ENCODE measurements at regions not wholly inside any gene's neighbourhood (a gene's known extent, or its start where the extent isn't known, plus 50 kb on each side); places are given as distances from the start of the nearest gene placed in this dataset.

DNA sequence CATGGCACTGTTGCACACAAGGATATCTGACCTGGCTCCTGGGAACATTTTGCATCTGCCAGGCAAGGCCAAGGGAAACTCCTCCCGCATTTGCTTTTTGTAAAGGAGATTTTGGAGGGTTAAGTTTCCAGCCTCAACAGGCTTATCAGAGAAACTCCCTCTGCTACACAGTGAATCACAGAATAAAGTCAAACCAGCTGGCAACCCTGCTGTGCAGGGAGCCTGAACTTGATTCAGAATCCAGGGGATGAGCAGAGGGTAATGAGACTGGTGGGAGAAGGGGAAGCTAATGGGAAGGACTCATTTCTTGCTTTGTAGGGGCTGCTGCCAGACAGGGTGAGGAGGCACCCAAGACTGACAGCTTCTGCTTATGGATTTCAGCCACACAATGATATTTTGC lies 185.3 kb upstream of the ISX start:
- TF ChIP-seq, protein P1, sequence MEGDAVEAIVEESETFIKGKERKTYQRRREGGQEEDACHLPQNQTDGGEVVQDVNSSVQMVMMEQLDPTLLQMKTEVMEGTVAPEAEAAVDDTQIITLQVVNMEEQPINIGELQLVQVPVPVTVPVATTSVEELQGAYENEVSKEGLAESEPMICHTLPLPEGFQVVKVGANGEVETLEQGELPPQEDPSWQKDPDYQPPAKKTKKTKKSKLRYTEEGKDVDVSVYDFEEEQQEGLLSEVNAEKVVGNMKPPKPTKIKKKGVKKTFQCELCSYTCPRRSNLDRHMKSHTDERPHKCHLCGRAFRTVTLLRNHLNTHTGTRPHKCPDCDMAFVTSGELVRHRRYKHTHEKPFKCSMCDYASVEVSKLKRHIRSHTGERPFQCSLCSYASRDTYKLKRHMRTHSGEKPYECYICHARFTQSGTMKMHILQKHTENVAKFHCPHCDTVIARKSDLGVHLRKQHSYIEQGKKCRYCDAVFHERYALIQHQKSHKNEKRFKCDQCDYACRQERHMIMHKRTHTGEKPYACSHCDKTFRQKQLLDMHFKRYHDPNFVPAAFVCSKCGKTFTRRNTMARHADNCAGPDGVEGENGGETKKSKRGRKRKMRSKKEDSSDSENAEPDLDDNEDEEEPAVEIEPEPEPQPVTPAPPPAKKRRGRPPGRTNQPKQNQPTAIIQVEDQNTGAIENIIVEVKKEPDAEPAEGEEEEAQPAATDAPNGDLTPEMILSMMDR (IDR thresholded peaks at IDR 0.05), result no peak
- Mint-ChIP-seq H3K9me3 (ENCODE audit: low read depth) (peaks cover 3% of the 10 kb centered on the region), H3K27ac (ENCODE audit: unreplicated experiment) (no peak overlapping the region), H3K4me1 (ENCODE audit: low read depth) (peaks cover 19% of the 10 kb centered on the region), H3K27me3 (ENCODE audit: low read depth) (no peaks in the 10 kb centered on the region), H3K4me3 (ENCODE audit: unreplicated experiment) (no peak overlapping the region), H3K36me3 (ENCODE audit: low read depth) (no peaks in the 10 kb centered on the region)
- DNase-seq (ENCODE audit: low spot score), result no peak

DNA sequence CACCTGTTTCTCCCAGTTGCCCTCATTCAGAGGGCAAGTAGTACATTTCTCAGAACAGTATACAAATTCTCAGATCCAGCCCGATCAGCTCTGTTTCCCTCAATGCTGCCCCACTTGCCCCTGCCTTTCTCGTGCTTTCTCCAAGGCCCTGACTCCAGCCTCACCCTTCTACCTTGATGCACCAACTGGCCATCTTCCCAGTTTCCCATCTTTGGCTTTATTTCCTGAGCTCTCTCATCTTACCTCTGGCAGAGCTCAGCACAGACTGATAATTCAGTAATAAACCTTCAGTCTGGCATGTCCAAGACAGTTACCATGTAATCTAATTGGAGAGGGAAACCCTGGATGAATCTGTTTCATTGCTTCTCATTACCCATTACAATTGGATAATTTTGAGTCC lies 184.5 kb upstream of the ISX start:
- H3K27me3 Mint-ChIP-seq (ENCODE audit: low read depth), result no peaks in the 10 kb centered on the region
- H3K4me3 Mint-ChIP-seq (ENCODE audit: unreplicated experiment), result no peak overlapping the region
- H3K27ac Mint-ChIP-seq (ENCODE audit: unreplicated experiment), result no peak overlapping the region
- peaks cover 17% of the 10 kb centered on the region for H3K4me1 Mint-ChIP-seq (ENCODE audit: low read depth)
- TF ChIP-seq, protein P1 (IDR thresholded peaks at IDR 0.05), result no peak
- H3K36me3 Mint-ChIP-seq (ENCODE audit: low read depth), result no peaks in the 10 kb centered on the region
- DNase-seq (ENCODE audit: low spot score), result no peak
- peaks cover 3% of the 10 kb centered on the region for H3K9me3 Mint-ChIP-seq (ENCODE audit: low read depth)

DNA sequence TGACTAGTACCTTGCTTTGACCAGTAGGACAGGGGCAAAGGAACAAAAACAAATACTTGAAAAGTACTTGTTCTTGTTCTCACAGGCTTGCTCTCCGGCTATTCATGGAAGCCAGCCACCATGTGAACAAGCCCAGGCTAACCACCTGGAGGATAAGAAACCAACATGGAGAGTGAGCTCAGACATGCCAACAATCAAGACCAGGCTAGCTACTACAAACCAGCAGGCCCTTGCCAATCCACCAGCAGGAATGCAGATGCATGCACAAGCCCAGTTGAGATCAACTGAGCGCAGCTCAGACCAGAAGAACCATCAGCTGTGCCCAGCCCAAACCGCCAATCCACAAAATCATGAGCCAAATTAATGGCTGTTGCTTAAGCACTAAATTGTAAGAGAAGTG lies 180.1 kb upstream of the ISX start:
- DNase-seq (ENCODE audit: low spot score), result no peak
- no peak overlapping the region for H3K27ac Mint-ChIP-seq (ENCODE audit: unreplicated experiment)
- peaks cover 15% of the 10 kb centered on the region for H3K9me3 Mint-ChIP-seq (ENCODE audit: low read depth)
- H3K36me3 Mint-ChIP-seq (ENCODE audit: low read depth), result no peaks in the 10 kb centered on the region
- no peaks in the 10 kb centered on the region for H3K4me1 Mint-ChIP-seq (ENCODE audit: low read depth)
- no peaks in the 10 kb centered on the region for H3K27me3 Mint-ChIP-seq (ENCODE audit: low read depth)
- no peak overlapping the region for H3K4me3 Mint-ChIP-seq (ENCODE audit: unreplicated experiment)
- TF ChIP-seq, protein P1 (IDR thresholded peaks at IDR 0.05), result no peak

DNA sequence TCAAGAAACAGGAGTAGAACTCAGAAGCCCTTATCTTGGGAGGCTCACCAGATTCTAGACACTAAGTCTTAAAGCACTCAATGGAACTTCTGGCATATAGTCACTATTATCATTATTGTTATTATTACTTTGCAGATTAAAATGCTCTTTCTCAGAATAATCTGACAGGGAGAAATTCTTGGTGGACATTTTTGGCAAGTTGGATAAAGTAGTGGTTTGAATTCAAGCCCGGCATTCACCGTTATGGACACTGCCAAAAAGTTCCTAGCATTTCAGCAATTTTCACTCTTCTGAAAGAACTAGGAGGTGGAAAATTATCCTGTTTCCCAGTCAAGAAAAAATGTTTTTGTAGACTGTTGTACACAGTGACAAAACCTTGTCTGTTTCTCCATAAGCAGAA lies 179.6 kb upstream of the ISX start:
- no peak overlapping the region for H3K4me3 Mint-ChIP-seq (ENCODE audit: unreplicated experiment)
- no peak for DNase-seq (ENCODE audit: low spot score)
- no peaks in the 10 kb centered on the region for H3K4me1 Mint-ChIP-seq (ENCODE audit: low read depth)
- no peaks in the 10 kb centered on the region for H3K36me3 Mint-ChIP-seq (ENCODE audit: low read depth)
- TF ChIP-seq, protein P1 (IDR thresholded peaks at IDR 0.05), result no peak
- H3K9me3 Mint-ChIP-seq (ENCODE audit: low read depth), result peaks cover 20% of the 10 kb centered on the region
- H3K27me3 Mint-ChIP-seq (ENCODE audit: low read depth), result no peaks in the 10 kb centered on the region
- H3K27ac Mint-ChIP-seq (ENCODE audit: unreplicated experiment), result no peak overlapping the region

DNA sequence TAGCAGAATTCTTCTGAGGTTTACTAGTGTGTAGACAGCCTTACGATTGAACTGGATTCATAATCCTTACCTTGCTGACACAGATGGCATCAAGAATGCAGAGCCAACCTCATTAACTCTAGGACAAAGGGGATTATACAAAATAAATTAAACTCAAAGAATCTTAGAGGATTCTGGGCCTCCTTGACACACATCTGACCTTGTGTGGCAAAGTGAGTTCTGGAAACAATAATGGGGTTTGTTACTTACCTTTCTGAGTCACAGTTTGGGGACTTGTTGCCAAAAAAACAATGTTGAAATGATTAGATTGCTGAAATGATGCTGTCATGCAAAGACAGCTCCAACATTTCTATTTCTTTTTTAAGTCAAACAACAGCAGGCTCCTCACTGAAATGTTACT lies 179.1 kb upstream of the ISX start:
- Mint-ChIP-seq H3K27me3 (ENCODE audit: low read depth) (no peaks in the 10 kb centered on the region), H3K27ac (ENCODE audit: unreplicated experiment) (no peak overlapping the region), H3K36me3 (ENCODE audit: low read depth) (no peaks in the 10 kb centered on the region), H3K4me3 (ENCODE audit: unreplicated experiment) (no peak overlapping the region), H3K9me3 (ENCODE audit: low read depth) (peaks cover 20% of the 10 kb centered on the region), H3K4me1 (ENCODE audit: low read depth) (no peaks in the 10 kb centered on the region)
- DNase-seq (ENCODE audit: low spot score), result no peak
- TF ChIP-seq, protein P1 (IDR thresholded peaks at IDR 0.05), result no peak
